22Rv1 (cell line): ENCODE measurements at regions not wholly inside any gene's neighbourhood (a gene's known extent, or its start where the extent isn't known, plus 50 kb on each side); places are given as distances from the start of the nearest gene placed in this dataset.

Experiments
- CTCF ChIP-seq: fragments of 450-650 bp; IDR thresholded peaks from 2 replicates; pipeline ENCODE4 v1.5.1; 2017; ENCODE audit warnings: mild to moderate bottlenecking
- ZFX ChIP-seq: fragments of 450-650 bp; IDR thresholded peaks from 2 replicates; pipeline ENCODE4 v1.6.1; 2017; ENCODE audit warnings: antibody characterized with exemption, borderline replicate concordance

- TF ChIP-seq CTCF (no peak), ZFX (no peak)
Observed at GRCh38 chr1:30164693-30165092, 558.7 kb downstream of the MATN1 start.
